ENCODE measurements at regions not wholly inside any gene's neighbourhood (a gene's known extent, or its start where the extent isn't known, plus 50 kb on each side); places are given as distances from the start of the nearest gene placed in this dataset.

- TF ChIP-seq FOS (IDR thresholded peaks at IDR 0.05; ENCODE audit: borderline replicate concordance, insufficient read depth, low read length) (no peak), EZH2 (IDR thresholded peaks at IDR 0.05; ENCODE audit: borderline replicate concordance, low read depth, low read length, severe bottlenecking) (no peak), POLR2A (IDR thresholded peaks at IDR 0.05; ENCODE audit: low read depth, low read length) (no peak), POLR2AphosphoS5 (IDR thresholded peaks at IDR 0.05; ENCODE audit: insufficient read depth, low read depth, low read length) (no peak), MYC (IDR thresholded peaks at IDR 0.05; ENCODE audit: low read depth, low read length) (no peak), GATA2 (IDR thresholded peaks at IDR 0.05; ENCODE audit: insufficient read depth, insufficient read length, low read depth, low read length) (no peak), MAX (IDR thresholded peaks at IDR 0.05; ENCODE audit: insufficient read depth, insufficient read length) (no peak), JUN (IDR thresholded peaks at IDR 0.05; ENCODE audit: borderline replicate concordance, insufficient read depth, insufficient read length, low read depth) (no peak)
- TF ChIP-seq, protein P1, sequence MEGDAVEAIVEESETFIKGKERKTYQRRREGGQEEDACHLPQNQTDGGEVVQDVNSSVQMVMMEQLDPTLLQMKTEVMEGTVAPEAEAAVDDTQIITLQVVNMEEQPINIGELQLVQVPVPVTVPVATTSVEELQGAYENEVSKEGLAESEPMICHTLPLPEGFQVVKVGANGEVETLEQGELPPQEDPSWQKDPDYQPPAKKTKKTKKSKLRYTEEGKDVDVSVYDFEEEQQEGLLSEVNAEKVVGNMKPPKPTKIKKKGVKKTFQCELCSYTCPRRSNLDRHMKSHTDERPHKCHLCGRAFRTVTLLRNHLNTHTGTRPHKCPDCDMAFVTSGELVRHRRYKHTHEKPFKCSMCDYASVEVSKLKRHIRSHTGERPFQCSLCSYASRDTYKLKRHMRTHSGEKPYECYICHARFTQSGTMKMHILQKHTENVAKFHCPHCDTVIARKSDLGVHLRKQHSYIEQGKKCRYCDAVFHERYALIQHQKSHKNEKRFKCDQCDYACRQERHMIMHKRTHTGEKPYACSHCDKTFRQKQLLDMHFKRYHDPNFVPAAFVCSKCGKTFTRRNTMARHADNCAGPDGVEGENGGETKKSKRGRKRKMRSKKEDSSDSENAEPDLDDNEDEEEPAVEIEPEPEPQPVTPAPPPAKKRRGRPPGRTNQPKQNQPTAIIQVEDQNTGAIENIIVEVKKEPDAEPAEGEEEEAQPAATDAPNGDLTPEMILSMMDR (IDR thresholded peaks at IDR 0.05; ENCODE audit: extremely low read depth in 1 of 2, insufficient read depth in 1 of 2, low read depth in 1 of 2, low read length in 2 of 2) = no peak
Measured at GRCh38 chr20:50328222-50328979, 137.8 kb downstream of the CEBPB start.

Measured in endothelial cell of umbilical vein (primary cell).